ENCODE measurements at regions not wholly inside any gene's neighbourhood (a gene's known extent, or its start where the extent isn't known, plus 50 kb on each side); places are given as distances from the start of the nearest gene placed in this dataset.

GRCh38 chr12:107179871-107180270 is 86.5 kb upstream of the CRY1 start:
- POLR2A ChIA-PET, result no interaction called here
- no peaks in the 10 kb centered on the region for H3K79me2 ChIP-seq (ENCODE audit: insufficient read depth, low read length)
- CTCF ChIA-PET (ENCODE audit: low intra/inter-chr PET ratio, low total read pairs), result no interaction called here
- no peaks in the 10 kb centered on the region for H3K9me3 ChIP-seq (ENCODE audit: low read length)
- no peak overlapping the region for H3K9ac ChIP-seq (ENCODE audit: insufficient read depth, low read depth, low read length)
- H3K27me3 ChIP-seq (ENCODE audit: control insufficient read depth in 1 of 2, insufficient read depth in 2 of 2, low read length in 2 of 2), result peaks cover 0 to 1% of the 10 kb centered on the region in 2 experiments; a peak in 1 of 5 replicates
- no peaks in the 10 kb centered on the region for H3K4me1 ChIP-seq (ENCODE audit: insufficient read depth, low read length)
- in situ Hi-C loops (cut with HindIII; ENCODE audit: extremely low pct_ligation_motif_present, low pct_unique_long_range_greater_than_20kb), result no loop called here
- no peak for TF ChIP-seq RARG (CRISPR knock-in tag; IDR thresholded peaks at IDR 0.05; ENCODE audit: low read depth)
- TF ChIP-seq ZNF136 (CRISPR knock-in tag; IDR thresholded peaks at IDR 0.05; ENCODE audit: low read depth), result no peak
- TF ChIP-seq SNAI1 (CRISPR knock-in tag; IDR thresholded peaks at IDR 0.05; ENCODE audit: borderline replicate concordance), result no peak
- no peak for FAIRE-seq
- H4K20me1 ChIP-seq (ENCODE audit: insufficient read depth, low read length), result no peaks in the 10 kb centered on the region
- intact Hi-C loops (cut with micrococcal nuclease; ENCODE audit: unreplicated experiment), result no loop called here
- no peak overlapping the region for H3K4me2 ChIP-seq (ENCODE audit: low read depth, low read length)
- no peak overlapping the region for H3K27ac ChIP-seq (ENCODE audit: extremely low read length, insufficient read depth, low read length)
- no peaks in the 10 kb centered on the region for H3K36me3 ChIP-seq (replicated peaks in 1 of 2; ENCODE audit: control insufficient read depth in 1 of 2, insufficient read depth in 2 of 2, low read length in 2 of 2)
- BruUV-seq (replicated peaks), result no TSS peak
- WGBS (ENCODE audit: low lambda C conversion rate), result 0% methylated on average over 1 of the region's 1 CpG
- H2AFZ ChIP-seq (ENCODE audit: low read length), result no peak overlapping the region
- H3K4me3 ChIP-seq (replicated peaks in 1 of 3; ENCODE audit: insufficient read depth in 1 of 3, low read depth in 2 of 3, low read length in 3 of 3), result no peak overlapping the region
- no peak for ATAC-seq
- no peak for DNase-seq (ENCODE audit: low spot score)

- Histone ChIP-seq H3K9ac (ENCODE audit: insufficient read depth, low read depth, low read length) (no peak overlapping the region), H2AFZ (ENCODE audit: low read length) (no peak overlapping the region), H4K20me1 (ENCODE audit: insufficient read depth, low read length) (no peaks in the 10 kb centered on the region), H3K4me1 (ENCODE audit: insufficient read depth, low read length) (no peaks in the 10 kb centered on the region), H3K79me2 (ENCODE audit: insufficient read depth, low read length) (no peaks in the 10 kb centered on the region), H3K27me3 (ENCODE audit: control insufficient read depth in 1 of 2, insufficient read depth in 2 of 2, low read length in 2 of 2) (no peaks in the 10 kb centered on the region; a peak in 1 of 5 replicates), H3K9me3 (ENCODE audit: low read length) (no peaks in the 10 kb centered on the region), H3K4me2 (ENCODE audit: low read depth, low read length) (no peak overlapping the region), H3K4me3 (replicated peaks in 1 of 3; ENCODE audit: insufficient read depth in 1 of 3, low read depth in 2 of 3, low read length in 3 of 3) (no peak overlapping the region), H3K36me3 (replicated peaks in 1 of 2; ENCODE audit: control insufficient read depth in 1 of 2, insufficient read depth in 2 of 2, low read length in 2 of 2) (no peaks in the 10 kb centered on the region), H3K27ac (ENCODE audit: extremely low read length, insufficient read depth, low read length) (no peak overlapping the region)
- no peak for TF ChIP-seq ELF4 (CRISPR knock-in tag; IDR thresholded peaks at IDR 0.05; ENCODE audit: borderline replicate concordance)
- WGBS (ENCODE audit: low lambda C conversion rate), result 9% methylated on average over 1 of the region's 1 CpG
- ChIA-PET POLR2A (no interaction called here), CTCF (ENCODE audit: low intra/inter-chr PET ratio, low total read pairs) (no interaction called here)
- DNase-seq (ENCODE audit: low spot score) (no peak), FAIRE-seq (no peak), ATAC-seq (no peak)
- in situ Hi-C loops (cut with HindIII; ENCODE audit: extremely low pct_ligation_motif_present, low pct_unique_long_range_greater_than_20kb) (no loop called here), intact Hi-C loops (cut with micrococcal nuclease; ENCODE audit: unreplicated experiment) (no loop called here)
- BruUV-seq (replicated peaks), result no TSS peak
Measured at GRCh38 chr12:107180272-107180671, 86.9 kb upstream of the CRY1 start.
